ENCODE measurements at regions not wholly inside any gene's neighbourhood (a gene's known extent, or its start where the extent isn't known, plus 50 kb on each side); places are given as distances from the start of the nearest gene placed in this dataset.

- TF ChIP-seq, protein P1, sequence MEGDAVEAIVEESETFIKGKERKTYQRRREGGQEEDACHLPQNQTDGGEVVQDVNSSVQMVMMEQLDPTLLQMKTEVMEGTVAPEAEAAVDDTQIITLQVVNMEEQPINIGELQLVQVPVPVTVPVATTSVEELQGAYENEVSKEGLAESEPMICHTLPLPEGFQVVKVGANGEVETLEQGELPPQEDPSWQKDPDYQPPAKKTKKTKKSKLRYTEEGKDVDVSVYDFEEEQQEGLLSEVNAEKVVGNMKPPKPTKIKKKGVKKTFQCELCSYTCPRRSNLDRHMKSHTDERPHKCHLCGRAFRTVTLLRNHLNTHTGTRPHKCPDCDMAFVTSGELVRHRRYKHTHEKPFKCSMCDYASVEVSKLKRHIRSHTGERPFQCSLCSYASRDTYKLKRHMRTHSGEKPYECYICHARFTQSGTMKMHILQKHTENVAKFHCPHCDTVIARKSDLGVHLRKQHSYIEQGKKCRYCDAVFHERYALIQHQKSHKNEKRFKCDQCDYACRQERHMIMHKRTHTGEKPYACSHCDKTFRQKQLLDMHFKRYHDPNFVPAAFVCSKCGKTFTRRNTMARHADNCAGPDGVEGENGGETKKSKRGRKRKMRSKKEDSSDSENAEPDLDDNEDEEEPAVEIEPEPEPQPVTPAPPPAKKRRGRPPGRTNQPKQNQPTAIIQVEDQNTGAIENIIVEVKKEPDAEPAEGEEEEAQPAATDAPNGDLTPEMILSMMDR (IDR thresholded peaks at IDR 0.05; ENCODE audit: poor library complexity, severe bottlenecking) = no peak
- TF ChIP-seq EZH2 (IDR thresholded peaks at IDR 0.05; ENCODE audit: borderline replicate concordance, insufficient read depth, low read length, poor library complexity, severe bottlenecking) = no peak
- TF ChIP-seq RAD21 (conservative IDR thresholded peaks at IDR 0.05) = no peak
- TF ChIP-seq, protein P2, sequence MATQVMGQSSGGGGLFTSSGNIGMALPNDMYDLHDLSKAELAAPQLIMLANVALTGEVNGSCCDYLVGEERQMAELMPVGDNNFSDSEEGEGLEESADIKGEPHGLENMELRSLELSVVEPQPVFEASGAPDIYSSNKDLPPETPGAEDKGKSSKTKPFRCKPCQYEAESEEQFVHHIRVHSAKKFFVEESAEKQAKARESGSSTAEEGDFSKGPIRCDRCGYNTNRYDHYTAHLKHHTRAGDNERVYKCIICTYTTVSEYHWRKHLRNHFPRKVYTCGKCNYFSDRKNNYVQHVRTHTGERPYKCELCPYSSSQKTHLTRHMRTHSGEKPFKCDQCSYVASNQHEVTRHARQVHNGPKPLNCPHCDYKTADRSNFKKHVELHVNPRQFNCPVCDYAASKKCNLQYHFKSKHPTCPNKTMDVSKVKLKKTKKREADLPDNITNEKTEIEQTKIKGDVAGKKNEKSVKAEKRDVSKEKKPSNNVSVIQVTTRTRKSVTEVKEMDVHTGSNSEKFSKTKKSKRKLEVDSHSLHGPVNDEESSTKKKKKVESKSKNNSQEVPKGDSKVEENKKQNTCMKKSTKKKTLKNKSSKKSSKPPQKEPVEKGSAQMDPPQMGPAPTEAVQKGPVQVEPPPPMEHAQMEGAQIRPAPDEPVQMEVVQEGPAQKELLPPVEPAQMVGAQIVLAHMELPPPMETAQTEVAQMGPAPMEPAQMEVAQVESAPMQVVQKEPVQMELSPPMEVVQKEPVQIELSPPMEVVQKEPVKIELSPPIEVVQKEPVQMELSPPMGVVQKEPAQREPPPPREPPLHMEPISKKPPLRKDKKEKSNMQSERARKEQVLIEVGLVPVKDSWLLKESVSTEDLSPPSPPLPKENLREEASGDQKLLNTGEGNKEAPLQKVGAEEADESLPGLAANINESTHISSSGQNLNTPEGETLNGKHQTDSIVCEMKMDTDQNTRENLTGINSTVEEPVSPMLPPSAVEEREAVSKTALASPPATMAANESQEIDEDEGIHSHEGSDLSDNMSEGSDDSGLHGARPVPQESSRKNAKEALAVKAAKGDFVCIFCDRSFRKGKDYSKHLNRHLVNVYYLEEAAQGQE (IDR thresholded peaks at IDR 0.05; ENCODE audit: borderline replicate concordance) = no peak
- TF ChIP-seq TAF1 (IDR thresholded peaks at IDR 0.05; ENCODE audit: low read depth) = no peak
Observed at GRCh38 chr16:85258166-85258565, 145.9 kb upstream of the CIBAR2 start.
